H1 (cell line): ENCODE measurements at regions not wholly inside any gene's neighbourhood (a gene's known extent, or its start where the extent isn't known, plus 50 kb on each side); places are given as distances from the start of the nearest gene placed in this dataset.

Source experiments
- CTCF ChIA-PET: fragments of 300-600 bp; sonication (Branson Sonifier 250); formaldehyde crosslinking; loops from one replicate; lab custom pipeline; 2021; ENCODE audit not compliant: partially characterized antibody; lab: Charles Lee
- POLR2A ChIA-PET: fragments of 300-600 bp; sonication (Branson Sonifier 250); formaldehyde crosslinking; loops from one replicate; lab custom pipeline; 2021; ENCODE audit warnings: inconsistent platforms; ENCODE audit not compliant: partially characterized antibody; lab: Charles Lee
- DNase-seq, 2 experiments: peaks; one replicate each; pipeline versions ENCODE4 v3.0.0 to v3.0.0-alpha.2; 2010 to 2022; ENCODE audit warnings: low spot score in 2 of 2, low read depth in 1 of 2, mixed read lengths in 1 of 2
- FAIRE-seq: peaks from 2 replicates; lab custom pipeline; 2011; peaks lifted over from hg19 to GRCh38; lab: Jason Lieb, UNC
- H2AFZ ChIP-seq: 2 replicates; pipeline ENCODE4 v1.8.1; 2012; ENCODE audit warnings: low read length, inconsistent platforms
- H2AK5ac ChIP-seq: 2 replicates; pipeline ENCODE4 v1.6.1; 2013; ENCODE audit warnings: low read depth, low read length
- H2BK120ac ChIP-seq: replicated peaks from 2 replicates; pipeline ENCODE3; 2013; ENCODE audit warnings: low read depth, low read length, inconsistent platforms
- H2BK12ac ChIP-seq: 2 replicates; pipeline ENCODE4 v1.6.1; 2013; ENCODE audit warnings: low read depth, low read length
- H2BK15ac ChIP-seq: 2 replicates; pipeline ENCODE4 v1.6.1; 2013; ENCODE audit warnings: low read length
- H2BK20ac ChIP-seq: 2 replicates; pipeline ENCODE4 v1.6.1; 2013; ENCODE audit warnings: low read length
- H2BK5ac ChIP-seq: 2 replicates; pipeline ENCODE4 v1.6.1; 2013; ENCODE audit warnings: low read depth, low read length
- H3K14ac ChIP-seq: 2 replicates; pipeline ENCODE4 v1.6.1; 2013; ENCODE audit warnings: inconsistent platforms; ENCODE audit not compliant: insufficient read length
- H3K18ac ChIP-seq: 2 replicates; pipeline ENCODE4 v1.6.1; 2013; ENCODE audit warnings: low read length; ENCODE audit errors: extremely low read depth
- H3K23ac ChIP-seq: 2 replicates; pipeline ENCODE4 v1.6.1; 2013; ENCODE audit warnings: inconsistent platforms; ENCODE audit not compliant: insufficient read length
- H3K23me2 ChIP-seq: 2 replicates; pipeline ENCODE4 v1.6.1; 2013; ENCODE audit warnings: low read depth, low read length
- H3K27ac ChIP-seq: 2 replicates; pipeline ENCODE4 v1.6.1; 2011; ENCODE audit warnings: low read depth, low read length, inconsistent platforms
- H3K27me3 ChIP-seq, 4 experiments: replicated peaks in 1 of 4; 1 replicate in 1 of 4; 2 replicates in 3 of 4; pipeline versions ENCODE4 v1.6.1 to v1.8.1; 2011 to 2013; ENCODE audit warnings: low read length in 3 of 4, mild to moderate bottlenecking in 3 of 4, inconsistent platforms in 2 of 4, mixed read lengths in 2 of 4, moderate library complexity in 1 of 4; ENCODE audit not compliant: control insufficient read depth in 3 of 4, insufficient read depth in 3 of 4; ENCODE audit errors: extremely low read depth in 1 of 4
- H3K36me3 ChIP-seq, 4 experiments: 2 replicates each; pipeline versions ENCODE4 v1.6.1 to v1.8.1; 2011 to 2013; ENCODE audit warnings: mild to moderate bottlenecking in 4 of 4, low read length in 3 of 4, moderate library complexity in 2 of 4, control low read depth in 1 of 4, inconsistent platforms in 1 of 4; ENCODE audit not compliant: insufficient read depth in 4 of 4, control insufficient read depth in 2 of 4
- H3K4ac ChIP-seq: replicated peaks from 2 replicates; pipeline ENCODE3; 2013; ENCODE audit warnings: low read length, low read depth, mixed read lengths, inconsistent platforms; ENCODE audit not compliant: insufficient read length
- H3K4me1 ChIP-seq, 4 experiments: replicated peaks in 1 of 4; 1 replicate in 1 of 4; 2 replicates in 3 of 4; pipeline versions ENCODE4 v1.6.1 to v1.8.1; 2011 to 2013; ENCODE audit warnings: low read length in 3 of 4, inconsistent platforms in 2 of 4, mixed read lengths in 1 of 4; ENCODE audit not compliant: insufficient read depth in 4 of 4, control insufficient read depth in 3 of 4
- H3K4me2 ChIP-seq, 2 experiments: 2 replicates each; pipeline versions ENCODE4 v1.6.1 to v1.8.1; 2011 to 2013; ENCODE audit warnings: low read depth in 2 of 2, low read length in 2 of 2, control low read depth in 1 of 2, inconsistent platforms in 1 of 2, mild to moderate bottlenecking in 1 of 2; ENCODE audit not compliant: insufficient read depth in 1 of 2
- H3K4me3 ChIP-seq, 4 experiments: fragments of 200-600, 300-600 bp in 1 of 4; sonication (generic), shearing (Covaris generic), sonication (Bioruptor Twin) in 1 of 4; 2 replicates each; pipeline versions ENCODE4 v1.5.1 to v1.8.1; 2011 to 2016; ENCODE audit warnings: low read length in 4 of 4, low read depth in 3 of 4, control low read depth in 2 of 4, inconsistent platforms in 2 of 4, mild to moderate bottlenecking in 2 of 4, mixed read lengths in 1 of 4, moderate library complexity in 1 of 4; ENCODE audit not compliant: insufficient read depth in 2 of 4; ENCODE audit errors: extremely low read depth in 1 of 4
- H3K56ac ChIP-seq: replicated peaks from 2 replicates; pipeline ENCODE3; 2013; ENCODE audit warnings: low read depth, mild to moderate bottlenecking, mixed read lengths, low read length, inconsistent platforms; ENCODE audit not compliant: insufficient read length
- H3K79me1 ChIP-seq: 2 replicates; pipeline ENCODE4 v1.6.1; 2013; ENCODE audit warnings: low read depth, low read length, control low read depth
- H3K79me2 ChIP-seq, 2 experiments: 2 replicates each; pipeline versions ENCODE4 v1.6.1 to v1.8.1; 2012 to 2013; ENCODE audit warnings: low read length in 2 of 2, mild to moderate bottlenecking in 2 of 2, inconsistent platforms in 1 of 2; ENCODE audit not compliant: insufficient read depth in 2 of 2, control insufficient read depth in 1 of 2
- H3K9ac ChIP-seq, 4 experiments: replicated peaks in 1 of 4; 1 replicate in 1 of 4; 2 replicates in 3 of 4; pipeline versions ENCODE4 v1.6.1 to v1.8.1; 2011 to 2013; ENCODE audit warnings: low read depth in 3 of 4, low read length in 3 of 4, control low read depth in 2 of 4, mild to moderate bottlenecking in 2 of 4, moderate library complexity in 2 of 4, inconsistent platforms in 1 of 4; ENCODE audit errors: extremely low read depth in 1 of 4
- H3K9me3 ChIP-seq, 2 experiments: 2 replicates each; pipeline versions ENCODE4 v1.6.1 to v1.8.1; 2012 to 2013; ENCODE audit warnings: mild to moderate bottlenecking in 2 of 2, moderate library complexity in 2 of 2, control low read depth in 1 of 2, inconsistent platforms in 1 of 2, low read depth in 1 of 2, low read length in 1 of 2, mixed read lengths in 1 of 2; ENCODE audit not compliant: insufficient read depth in 2 of 2
- H4K20me1 ChIP-seq, 2 experiments: replicated peaks in 1 of 2; 2 replicates each; pipeline versions ENCODE3 to v1.8.1; 2011 to 2013; ENCODE audit warnings: inconsistent platforms in 2 of 2, low read length in 2 of 2, mild to moderate bottlenecking in 1 of 2; ENCODE audit not compliant: insufficient read depth in 2 of 2, control insufficient read depth in 1 of 2
- H4K5ac ChIP-seq: 2 replicates; pipeline ENCODE4 v1.6.1; 2013; ENCODE audit warnings: low read length, low read depth, mixed read lengths, inconsistent platforms; ENCODE audit not compliant: insufficient read length
- H4K8ac ChIP-seq: 2 replicates; pipeline ENCODE4 v1.8.0; 2013; ENCODE audit warnings: mild to moderate bottlenecking, moderate library complexity, low read length, inconsistent platforms; ENCODE audit not compliant: insufficient read depth; ENCODE audit errors: extremely low read depth
- H4K91ac ChIP-seq: replicated peaks from 2 replicates; pipeline ENCODE3; 2013; ENCODE audit warnings: low read length, mixed read lengths, inconsistent platforms; ENCODE audit not compliant: insufficient read length
- BRCA1 ChIP-seq: IDR thresholded peaks from 2 replicates; pipeline ENCODE4 v1.6.1; 2012; ENCODE audit warnings: low read depth, low read length, improper control_type of control experiment
- CREB1 ChIP-seq: IDR thresholded peaks from 2 replicates; pipeline ENCODE4 v1.6.1; 2012; ENCODE audit warnings: inconsistent platforms
- EGR1 ChIP-seq: IDR thresholded peaks from 2 replicates; pipeline ENCODE4 v1.6.1; 2011; ENCODE audit warnings: low read depth, low read length, borderline replicate concordance
- GABPA ChIP-seq: IDR thresholded peaks from 2 replicates; pipeline ENCODE4 v1.6.1; 2011; ENCODE audit warnings: mild to moderate bottlenecking, low read length, moderate library complexity, borderline replicate concordance; ENCODE audit not compliant: insufficient read depth
- TAF7 ChIP-seq: optimal IDR thresholded peaks from 2 replicates; pipeline ENCODE3; 2011; ENCODE audit warnings: low read depth, mild to moderate bottlenecking, inconsistent platforms, low read length, moderate library complexity, borderline replicate concordance
- WGBS, 2 experiments: shearing (Covaris generic) in 1 of 2; methylation state at CpG; one replicate each; pipeline versions ENCODE4 v1.1.6 to v1.1.7; 2013 to 2015; ENCODE audit warnings: low lambda C conversion rate in 2 of 2, mixed read lengths in 2 of 2, inconsistent platforms in 1 of 2, low coverage in 1 of 2, missing lambda C conversion rate in 1 of 2; ENCODE audit not compliant: insufficient replicate concordance in 2 of 2, insufficient coverage in 1 of 2, insufficient read length in 1 of 2; ENCODE audit errors: extremely low coverage in 1 of 2, missing lambda C conversion rate in 1 of 2; 5-methylcytosine and 5-hydroxymethylcytosine counted together

- no peak for DNase-seq
- Histone ChIP-seq H2BK5ac (no peak overlapping the region), H3K36me3 (no peaks in the 10 kb centered on the region), H3K23ac (no peak overlapping the region), H2BK15ac (no peak overlapping the region), H3K14ac (no peak overlapping the region), H3K56ac (no peak overlapping the region), H3K27ac (no peak overlapping the region), H3K79me1 (no peaks in the 10 kb centered on the region), H2BK20ac (no peak overlapping the region), H2AFZ (peak overlapping the region; percentile 95; the same call in 1 of the 2 replicates), H2BK12ac (no peak overlapping the region), H3K23me2 (no peaks in the 10 kb centered on the region), H3K9me3 (no peaks in the 10 kb centered on the region), H3K4me3 (no peak overlapping the region), H4K8ac (no peak overlapping the region), H3K27me3 (no peaks in the 10 kb centered on the region), H3K4ac (no peak overlapping the region), H3K4me1 (peaks cover 0 to 3% (median 0%) of the 10 kb centered on the region in 4 experiments; a peak in 1 of 7 replicates), H4K5ac (no peak overlapping the region), H3K79me2 (no peaks in the 10 kb centered on the region), H4K20me1 (no peaks in the 10 kb centered on the region), H2AK5ac (no peak overlapping the region), H3K4me2 (no peak overlapping the region), H3K18ac (no peak overlapping the region), H4K91ac (no peak overlapping the region), H2BK120ac (no peak overlapping the region), H3K9ac (no peak overlapping the region)
- FAIRE-seq, result no peak
- 94% methylated on average over 6 of the region's 6 CpGs; no CpG with 5 or more reads in 1 of the 2 experiments for WGBS, 2 experiments
- ChIA-PET POLR2A (no interaction called here), CTCF (interaction anchor here (1.4 to 1.5 kb wide), 2 partner anchors 14 to 58 kb away, joined by 4 to 6 read pairs; no protein-coding TSS in a partner anchor)
- TF ChIP-seq EGR1, result no peak
- TF ChIP-seq TAF7, result no peak
- no peak for TF ChIP-seq BRCA1
- no peak for TF ChIP-seq GABPA
- TF ChIP-seq CREB1, result no peak
Observed at GRCh38 chr1:195482137-195482536, 1126.1 kb downstream of the KCNT2 start.
